Smooth muscle cell (in vitro differentiated cells): ENCODE measurements at regions not wholly inside any gene's neighbourhood (a gene's known extent, or its start where the extent isn't known, plus 50 kb on each side); places are given as distances from the start of the nearest gene placed in this dataset.

Experiments used
- DNase-seq: peaks from one replicate; lab custom pipeline; 2025; ENCODE audit not compliant: unreplicated experiment; lab: John Stamatoyannopoulos, UW
- H2AFZ ChIP-seq: fragments of 200-600 bp; sonication (generic); 2 replicates; pipeline ENCODE4 v1.6.0; 2016; ENCODE audit warnings: antibody characterized with exemption, low read depth, mild to moderate bottlenecking
- H3F3A ChIP-seq: fragments of 200-600 bp; sonication (generic); 2 replicates; pipeline ENCODE4 v1.6.0; 2017; ENCODE audit warnings: antibody characterized with exemption, low read depth
- H3K27ac ChIP-seq: fragments of 200-600 bp; sonication (generic); 2 replicates; pipeline ENCODE4 v1.5.1; 2016; ENCODE audit warnings: low read depth, mild to moderate bottlenecking
- H3K27me3 ChIP-seq: fragments of 200-600 bp; sonication (generic); 2 replicates; pipeline ENCODE4 v1.6.1; 2016; ENCODE audit warnings: low read depth, mild to moderate bottlenecking
- H3K36me3 ChIP-seq: fragments of 200-600 bp; sonication (generic); 2 replicates; pipeline ENCODE4 v1.5.1; 2016; ENCODE audit warnings: low read depth
- H3K4me1 ChIP-seq: fragments of 200-600 bp; sonication (generic); 2 replicates; pipeline ENCODE4 v1.5.1; 2016; ENCODE audit warnings: low read depth
- H3K4me2 ChIP-seq: fragments of 200-600 bp; sonication (generic); 2 replicates; pipeline ENCODE4 v1.6.0; 2016; ENCODE audit warnings: mild to moderate bottlenecking
- H3K4me3 ChIP-seq: fragments of 200-600 bp; sonication (generic); 2 replicates; pipeline ENCODE4 v1.5.1; 2016; ENCODE audit warnings: mild to moderate bottlenecking
- H3K79me2 ChIP-seq: fragments of 200-600 bp; sonication (generic); 2 replicates; pipeline ENCODE4 v1.6.0; 2016; ENCODE audit warnings: low read depth, mild to moderate bottlenecking
- H3K9ac ChIP-seq: fragments of 200-600 bp; sonication (generic); 2 replicates; pipeline ENCODE4 v1.6.0; 2016; ENCODE audit warnings: low read depth
- H3K9me3 ChIP-seq: fragments of 200-600 bp; sonication (generic); replicated peaks from 2 replicates; pipeline ENCODE4 v1.5.1; 2016; ENCODE audit warnings: low read depth
- H4K20me1 ChIP-seq: fragments of 200-600 bp; sonication (generic); 2 replicates; pipeline ENCODE4 v1.6.0; 2016; ENCODE audit warnings: low read depth
- WGBS: methylation state at CpG from one replicate; pipeline ENCODE4 v1.1.7; 2016; ENCODE audit warnings: low lambda C conversion rate; 5-methylcytosine and 5-hydroxymethylcytosine counted together
- TF ChIP-seq, protein P1 (sequence below): fragments of 200-600 bp; sonication (generic); IDR thresholded peaks from 2 replicates; pipeline ENCODE4 v1.5.1; 2017; ENCODE audit warnings: borderline replicate concordance, mild to moderate bottlenecking, antibody characterized with exemption; ENCODE audit not compliant: insufficient read depth, poor library complexity, severe bottlenecking

GRCh38 chr15:27601239-27601960, 497.7 kb downstream of the OCA2 start:
- TF ChIP-seq, protein P1, sequence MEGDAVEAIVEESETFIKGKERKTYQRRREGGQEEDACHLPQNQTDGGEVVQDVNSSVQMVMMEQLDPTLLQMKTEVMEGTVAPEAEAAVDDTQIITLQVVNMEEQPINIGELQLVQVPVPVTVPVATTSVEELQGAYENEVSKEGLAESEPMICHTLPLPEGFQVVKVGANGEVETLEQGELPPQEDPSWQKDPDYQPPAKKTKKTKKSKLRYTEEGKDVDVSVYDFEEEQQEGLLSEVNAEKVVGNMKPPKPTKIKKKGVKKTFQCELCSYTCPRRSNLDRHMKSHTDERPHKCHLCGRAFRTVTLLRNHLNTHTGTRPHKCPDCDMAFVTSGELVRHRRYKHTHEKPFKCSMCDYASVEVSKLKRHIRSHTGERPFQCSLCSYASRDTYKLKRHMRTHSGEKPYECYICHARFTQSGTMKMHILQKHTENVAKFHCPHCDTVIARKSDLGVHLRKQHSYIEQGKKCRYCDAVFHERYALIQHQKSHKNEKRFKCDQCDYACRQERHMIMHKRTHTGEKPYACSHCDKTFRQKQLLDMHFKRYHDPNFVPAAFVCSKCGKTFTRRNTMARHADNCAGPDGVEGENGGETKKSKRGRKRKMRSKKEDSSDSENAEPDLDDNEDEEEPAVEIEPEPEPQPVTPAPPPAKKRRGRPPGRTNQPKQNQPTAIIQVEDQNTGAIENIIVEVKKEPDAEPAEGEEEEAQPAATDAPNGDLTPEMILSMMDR, result no peak
- H3K4me1 ChIP-seq, result peaks cover 4% of the 10 kb centered on the region
- WGBS, result 71% methylated on average over 12 of the region's 12 CpGs
- no peaks in the 10 kb centered on the region for H4K20me1 ChIP-seq
- no peaks in the 10 kb centered on the region for H3K9me3 ChIP-seq
- H3K79me2 ChIP-seq, result no peaks in the 10 kb centered on the region
- no peak overlapping the region for H3K4me2 ChIP-seq
- H3K27ac ChIP-seq, result no peak overlapping the region
- no peaks in the 10 kb centered on the region for H3F3A ChIP-seq
- no peak overlapping the region for H3K9ac ChIP-seq
- no peak for DNase-seq
- H2AFZ ChIP-seq, result no peak overlapping the region
- H3K27me3 ChIP-seq, result no peaks in the 10 kb centered on the region
- H3K36me3 ChIP-seq, result no peaks in the 10 kb centered on the region
- H3K4me3 ChIP-seq, result no peak overlapping the region

- H3K27ac ChIP-seq, result no peak overlapping the region
- H3K79me2 ChIP-seq, result no peaks in the 10 kb centered on the region
- H4K20me1 ChIP-seq, result no peaks in the 10 kb centered on the region
- no peak overlapping the region for H3K9ac ChIP-seq
- TF ChIP-seq, protein P1, result no peak
- WGBS, result 88% methylated on average over 8 of the region's 8 CpGs
- no peaks in the 10 kb centered on the region for H3K9me3 ChIP-seq
- no peaks in the 10 kb centered on the region for H3K36me3 ChIP-seq
- H3K4me2 ChIP-seq, result no peak overlapping the region
- H3F3A ChIP-seq, result no peaks in the 10 kb centered on the region
- no peak overlapping the region for H3K4me3 ChIP-seq
- no peak overlapping the region for H2AFZ ChIP-seq
- DNase-seq, result no peak
- H3K4me1 ChIP-seq, result peaks cover 4% of the 10 kb centered on the region
- no peaks in the 10 kb centered on the region for H3K27me3 ChIP-seq
Measured at GRCh38 chr15:27599034-27599433, 500.1 kb downstream of the OCA2 start.

DNA sequence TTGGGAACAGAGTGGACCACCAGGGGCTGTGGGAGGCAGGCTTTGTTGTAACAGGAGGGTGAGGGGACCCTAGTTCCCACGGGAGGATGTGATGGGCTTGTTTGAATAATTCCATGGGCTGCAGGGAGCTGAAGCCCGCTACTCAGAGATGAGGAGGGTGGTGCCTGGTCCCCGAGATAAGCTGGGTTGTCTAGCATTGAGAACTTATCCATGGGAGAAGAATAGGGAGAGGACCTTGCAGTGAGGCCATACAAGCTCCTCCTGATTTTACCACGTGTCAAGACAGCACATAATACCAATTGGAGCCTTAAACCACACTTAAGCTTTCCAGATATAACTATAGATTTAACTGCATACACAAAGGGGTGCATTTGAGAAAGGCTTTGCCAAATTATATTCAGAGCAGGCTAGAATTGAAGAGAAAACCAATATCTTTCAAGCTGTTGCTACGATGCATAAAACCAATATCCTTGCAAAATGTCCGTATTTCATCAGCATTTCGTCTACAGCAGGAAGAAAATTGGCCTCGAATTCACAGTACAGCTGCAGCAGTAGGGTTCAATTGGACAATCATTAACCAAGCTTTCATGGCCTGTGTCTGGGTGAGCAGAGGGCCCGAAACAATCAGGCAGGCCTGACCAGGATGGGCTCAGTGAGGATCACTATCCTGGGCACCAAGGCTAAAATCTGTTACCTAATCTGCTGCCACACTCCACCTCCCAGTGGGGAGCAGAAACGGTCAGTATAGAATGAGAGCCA, 500.7 kb downstream of the OCA2 start:
- H3K4me1 ChIP-seq, result peaks cover 4% of the 10 kb centered on the region
- 85% methylated on average over 10 of the region's 10 CpGs for WGBS
- no peak overlapping the region for H3K4me2 ChIP-seq

More for the DNA sequence above, 500.7 kb downstream of the OCA2 start:
- no peaks in the 10 kb centered on the region for H3K27me3 ChIP-seq
- no peaks in the 10 kb centered on the region for H3K79me2 ChIP-seq
- no peaks in the 10 kb centered on the region for H4K20me1 ChIP-seq
- H3K9me3 ChIP-seq, result no peaks in the 10 kb centered on the region
- TF ChIP-seq, protein P1, result no peak
- H3K4me3 ChIP-seq, result no peak overlapping the region
- H2AFZ ChIP-seq, result no peak overlapping the region
- no peak overlapping the region for H3K27ac ChIP-seq
- no peaks in the 10 kb centered on the region for H3K36me3 ChIP-seq
- H3F3A ChIP-seq, result no peaks in the 10 kb centered on the region
- no peak overlapping the region for H3K9ac ChIP-seq
- DNase-seq, result no peak
